ENCODE measurements at regions not wholly inside any gene's neighbourhood (a gene's known extent, or its start where the extent isn't known, plus 50 kb on each side); places are given as distances from the start of the nearest gene placed in this dataset.

DNA sequence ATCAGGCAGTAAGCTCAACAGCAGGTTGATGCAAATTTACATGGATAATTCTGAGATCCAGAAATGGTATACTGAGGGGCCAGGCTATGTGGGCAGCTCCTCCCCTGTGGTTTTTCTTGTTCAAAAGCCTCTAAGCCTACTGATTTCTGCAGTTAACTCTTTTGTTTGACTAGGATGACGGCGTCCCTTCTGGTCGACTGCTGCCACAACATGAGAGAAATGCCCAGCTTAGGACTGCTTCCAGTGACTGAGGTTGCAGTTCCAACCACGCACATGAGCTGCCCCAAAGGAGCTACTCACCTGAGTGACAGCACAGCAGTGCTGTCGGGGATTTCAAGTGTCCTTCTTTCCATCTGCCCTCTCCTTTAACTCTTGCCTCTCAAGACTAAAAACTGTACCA, 973.0 kb upstream of the GHITM start:
- DNase-seq = no peak

GRCh38 chr10:83167081-83167480, 972.2 kb upstream of the GHITM start:
- no peak for DNase-seq

DNA sequence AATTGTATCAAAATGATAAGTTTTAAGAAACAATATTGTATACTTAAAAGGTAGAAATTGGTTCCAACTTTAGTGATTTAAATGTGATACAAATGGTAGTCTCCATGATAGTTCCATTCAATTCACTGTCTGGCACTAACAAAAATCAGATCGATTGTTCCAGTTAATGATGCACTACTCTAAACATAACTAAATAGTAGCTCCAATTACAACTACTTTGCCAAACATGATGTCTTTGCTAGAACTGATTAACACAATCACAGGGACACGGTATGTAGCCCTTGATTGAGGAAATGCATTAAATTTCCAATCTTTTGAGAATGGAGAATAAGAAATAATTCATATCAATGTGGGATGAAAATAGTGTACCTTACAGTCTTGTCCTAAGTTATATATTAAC, 962.4 kb upstream of the GHITM start:
- no peak for DNase-seq

- no peak for DNase-seq
Measured at GRCh38 chr10:83178526-83178925, 960.8 kb upstream of the GHITM start.

DNA sequence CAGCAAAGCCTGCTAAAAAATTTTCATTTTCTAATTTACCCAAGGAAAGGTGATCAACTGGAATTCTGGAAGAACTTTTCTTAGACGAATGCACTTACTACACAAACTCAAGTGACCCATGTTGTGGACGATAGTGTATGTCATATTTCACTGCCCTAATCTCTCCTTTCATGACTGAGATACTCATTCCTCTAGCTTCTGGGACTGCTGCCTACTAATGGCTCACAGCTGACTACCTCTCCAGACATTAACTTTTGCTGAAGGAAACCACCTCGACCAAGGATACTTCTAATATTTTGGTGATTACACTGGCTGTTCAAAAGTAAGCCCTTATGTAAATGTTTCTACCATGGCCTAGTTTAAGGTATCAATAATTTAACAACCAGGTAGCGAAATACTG, 959.9 kb upstream of the GHITM start:
- peak; percentile 6 for DNase-seq

DNA sequence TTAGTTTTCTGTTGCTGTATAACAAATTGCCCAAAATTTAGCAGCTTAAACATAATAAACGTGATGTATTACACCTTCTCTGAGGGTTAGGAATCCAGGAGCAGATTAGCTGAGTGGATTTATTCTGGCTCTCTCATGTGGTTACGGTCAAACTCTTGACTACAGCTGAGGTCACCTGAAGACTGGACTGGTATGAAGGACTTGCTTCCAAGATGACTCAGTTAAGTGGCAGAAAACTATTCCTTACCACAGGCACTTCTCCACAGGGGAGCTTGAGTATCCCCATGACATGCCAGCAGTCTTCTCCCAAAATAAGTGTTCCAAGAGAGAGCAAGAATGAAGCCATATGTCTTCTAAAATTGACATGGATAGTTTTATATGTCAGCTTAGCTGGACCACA, 957.2 kb upstream of the GHITM start:
- DNase-seq = peak; percentile 51

GRCh38 chr10:83184641-83185040, 954.7 kb upstream of the GHITM start:
- peak; percentile 6 for DNase-seq

DNA sequence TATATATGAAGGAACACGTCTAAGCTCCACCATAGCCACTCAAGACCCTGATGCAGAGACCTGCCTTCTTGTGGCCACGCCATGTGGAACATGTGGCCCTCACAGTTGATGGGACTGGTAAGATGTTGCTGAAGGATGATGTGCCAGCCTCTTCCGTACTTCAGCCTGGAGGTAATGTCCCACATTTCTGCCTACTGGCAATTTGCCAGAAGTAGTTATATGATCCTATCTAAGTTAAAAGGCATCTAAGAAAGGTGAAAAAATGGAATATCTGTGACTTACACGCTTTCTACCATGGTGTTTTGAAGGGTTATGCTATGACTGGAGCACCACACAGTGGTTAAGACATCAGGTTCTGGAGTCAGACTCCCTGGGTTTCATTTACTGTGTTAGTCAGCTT, 948.7 kb upstream of the GHITM start:
- no peak for DNase-seq

- no peak for DNase-seq
Measured at GRCh38 chr10:83193026-83193425, 946.3 kb upstream of the GHITM start.

DNA sequence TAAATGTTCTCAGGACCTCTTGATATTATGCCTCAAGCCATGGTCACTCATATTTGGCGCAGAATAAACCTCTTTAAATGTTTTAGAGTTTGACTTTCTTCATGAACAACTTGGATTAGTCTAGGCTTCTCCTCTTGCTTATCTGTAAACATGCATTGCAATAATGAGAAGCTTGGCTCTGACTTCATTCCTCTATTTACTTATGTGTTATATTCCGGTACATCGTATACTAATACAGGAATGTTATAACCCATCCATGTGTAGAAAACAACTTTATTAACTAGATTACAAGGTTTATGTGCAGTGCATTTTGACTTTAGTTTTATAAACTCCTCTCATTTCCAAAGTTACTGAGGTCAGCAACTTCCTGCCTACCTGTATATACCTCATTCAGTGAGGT, 944.3 kb upstream of the GHITM start:
- DNase-seq = no peak

- no peak for DNase-seq
Measured at GRCh38 chr10:83199374-83199773, 939.9 kb upstream of the GHITM start.

GRCh38 chr10:83205861-83206260, 933.4 kb upstream of the GHITM start:
- DNase-seq = no peak

DNA sequence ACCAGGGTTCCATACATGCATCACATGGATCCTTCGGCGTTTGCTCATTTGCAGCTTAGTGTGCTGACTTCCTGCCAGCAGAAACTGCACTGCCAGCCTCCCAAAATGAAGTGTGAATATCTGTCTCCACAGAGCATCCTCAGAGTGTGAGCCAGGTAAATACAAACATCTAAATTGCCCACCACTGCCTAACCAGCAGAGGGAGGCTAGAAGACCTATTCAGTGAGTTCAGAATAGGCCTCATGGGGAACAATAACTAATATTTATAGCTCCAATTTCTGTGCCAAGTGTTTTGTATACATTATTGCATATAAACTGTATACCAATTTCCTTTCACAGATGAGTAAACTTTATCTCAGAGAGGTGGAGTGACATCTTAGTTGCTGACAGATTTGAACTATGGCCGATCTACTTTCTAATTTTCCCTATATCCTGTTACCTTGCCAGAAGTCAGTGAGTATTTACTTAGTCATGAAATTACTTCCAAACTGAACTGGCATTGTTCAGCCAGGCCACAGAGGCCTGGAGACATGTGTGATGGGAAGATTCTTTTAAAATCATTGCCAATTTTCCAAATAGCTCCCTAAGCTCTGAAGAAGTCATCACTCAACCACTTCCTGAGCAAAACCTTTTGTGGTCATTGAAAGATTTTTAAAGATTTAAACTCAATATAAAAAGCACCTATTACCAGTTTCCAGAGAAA, 926.5 kb upstream of the GHITM start:
- DNase-seq = peak; percentile 93

- peak; percentile 39 for DNase-seq
Measured at GRCh38 chr10:83214136-83214535, 925.2 kb upstream of the GHITM start.

DNA sequence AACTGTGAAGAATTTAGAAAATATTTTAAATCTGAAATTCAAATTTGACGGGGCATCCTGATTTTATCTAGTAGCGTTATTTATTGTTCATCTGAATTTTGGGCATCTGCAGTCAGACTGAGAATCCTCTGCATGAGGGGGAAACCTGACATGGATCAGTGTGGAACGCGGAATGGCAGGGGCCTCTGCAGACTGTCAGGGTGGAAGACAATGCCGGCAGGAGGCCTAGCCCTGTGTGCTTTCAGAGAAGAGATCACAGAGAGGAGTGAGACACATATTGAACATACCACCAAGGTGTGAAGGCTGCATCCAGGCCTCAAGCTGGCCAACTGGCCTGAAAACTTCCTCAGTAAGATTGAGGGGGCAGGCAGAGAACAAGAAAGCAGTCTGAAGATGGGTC, 921.1 kb upstream of the GHITM start:
- DNase-seq = no peak

DNA sequence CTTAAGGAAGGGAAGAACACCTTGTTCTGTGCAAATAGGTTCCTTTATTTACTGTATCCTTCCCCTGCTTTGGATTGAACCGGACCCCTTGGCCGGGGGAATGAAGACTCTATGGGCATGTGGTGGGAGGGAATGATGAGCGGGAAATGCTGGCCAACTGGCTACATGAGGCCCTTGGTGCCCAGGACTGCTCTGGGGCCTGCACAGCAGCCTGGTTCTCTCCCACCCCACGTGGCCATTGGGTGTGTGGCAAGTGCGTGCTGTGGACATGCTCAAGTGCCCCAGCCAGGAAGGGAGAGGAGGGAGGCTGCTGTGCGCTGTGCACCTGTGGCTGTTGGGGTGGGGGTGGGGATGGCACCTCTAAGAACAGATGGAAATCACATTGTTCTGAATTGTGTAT, 917.0 kb upstream of the GHITM start:
- no peak for DNase-seq

DNA sequence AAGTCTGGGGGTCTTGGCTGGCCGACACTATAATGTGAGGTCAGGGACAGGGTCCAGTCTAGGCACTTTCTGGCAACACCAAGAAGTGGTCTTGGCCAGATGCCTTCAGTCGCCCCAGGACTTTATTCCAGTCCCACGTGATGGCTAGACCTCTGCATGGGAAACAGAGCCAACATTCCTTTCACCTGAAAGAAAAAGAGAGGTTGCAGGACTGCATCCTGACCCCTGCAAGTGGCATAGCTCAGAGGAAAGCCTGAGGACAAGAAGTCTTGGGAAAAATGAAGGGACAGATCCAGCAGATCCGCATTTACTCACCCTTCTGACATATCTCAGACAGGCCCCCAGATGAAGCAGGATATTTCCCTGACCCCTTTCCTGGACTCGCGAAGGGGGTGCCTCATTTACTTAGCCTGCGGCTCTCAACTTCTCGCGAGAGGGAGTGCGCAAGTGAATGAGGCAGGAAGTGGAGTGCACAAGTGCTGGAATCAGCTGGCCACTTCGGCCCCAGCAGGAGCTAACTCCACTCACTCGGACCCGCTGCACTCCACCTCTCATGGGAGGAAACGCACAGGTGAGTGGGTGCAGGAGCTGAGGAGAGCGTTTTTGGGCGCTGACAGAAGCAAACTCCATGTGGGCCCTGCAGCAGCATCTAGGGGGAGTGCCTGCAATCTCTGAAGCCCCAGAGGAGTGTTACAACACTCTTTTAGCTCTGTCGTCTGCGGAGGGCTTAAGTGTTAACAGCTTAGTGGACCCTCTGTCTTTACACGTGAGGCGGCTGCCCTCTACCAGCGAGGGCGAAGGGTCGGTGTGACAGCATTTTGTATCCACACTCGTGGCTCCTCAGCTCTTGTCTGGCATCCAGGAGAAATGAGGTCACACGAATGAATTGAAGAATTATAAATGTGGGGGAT, 916.2 kb upstream of the GHITM start:
- no peak for DNase-seq

GRCh38 chr10:83225781-83226180, 913.5 kb upstream of the GHITM start:
- DNase-seq = no peak

GRCh38 chr10:83229991-83230390, 909.3 kb upstream of the GHITM start:
- no peak for DNase-seq

GRCh38 chr10:83233691-83234090, 905.6 kb upstream of the GHITM start:
- DNase-seq = no peak

GRCh38 chr10:83248106-83248631, 891.1 kb upstream of the GHITM start:
- no peak for DNase-seq

- no peak for DNase-seq
Measured at GRCh38 chr10:83250396-83250795, 888.9 kb upstream of the GHITM start.

- no peak for DNase-seq
Measured at GRCh38 chr10:83252169-83252568, 887.1 kb upstream of the GHITM start.

GRCh38 chr10:83252596-83252995, 886.7 kb upstream of the GHITM start:
- DNase-seq = no peak
